Sigmoid colon (tissue), 6 donors: ENCODE measurements at regions not wholly inside any gene's neighbourhood (a gene's known extent, or its start where the extent isn't known, plus 50 kb on each side); places are given as distances from the start of the nearest gene placed in this dataset.

Experiments
- DNase-seq: peaks from one replicate; pipeline ENCODE4 v3.0.0-alpha.2; 2019
- H3K27ac ChIP-seq, 4 donors: fragments of 200-600 bp; sonication (generic); one replicate each; pipeline ENCODE4 v1.5.1; 2016 to 2019; ENCODE audit warnings: mild to moderate bottlenecking in 1 of 4
- H3K27me3 ChIP-seq, 3 donors: fragments of 200-600 bp; sonication (generic); one replicate each; pipeline ENCODE4 v1.5.1; 2019; ENCODE audit warnings: mild to moderate bottlenecking in 1 of 3
- H3K36me3 ChIP-seq, 4 donors: fragments of 200-600 bp; sonication (generic); one replicate each; pipeline ENCODE4 v1.5.1; 2016 to 2019
- H3K4me1 ChIP-seq, 4 donors: fragments of 200-600 bp; sonication (generic); one replicate each; pipeline ENCODE4 v1.5.1; 2017 to 2019
- H3K4me3 ChIP-seq, 4 donors: fragments of 200-600 bp; sonication (generic); one replicate each; pipeline ENCODE4 v1.5.1; 2017 to 2019; ENCODE audit warnings: mild to moderate bottlenecking in 2 of 4, moderate library complexity in 1 of 4
- H3K9me3 ChIP-seq, 4 donors: fragments of 200-600 bp in 3 of 4; sonication (generic) in 3 of 4; one replicate each; pipeline versions ENCODE4 v1.5.1 to v1.6.1; 2013 to 2019
- EP300 ChIP-seq, 4 donors: sonication (generic); formaldehyde crosslinking; IDR thresholded peaks; one replicate each; pipeline ENCODE4 v1.6.1; 2017; ENCODE audit warnings: antibody characterized with exemption in 4 of 4
- POLR2A ChIP-seq, 2 donors: fragments of 450-650 bp; IDR thresholded peaks; one replicate each; pipeline ENCODE4 v1.6.1; 2016; ENCODE audit warnings: antibody characterized with exemption in 2 of 2, mild to moderate bottlenecking in 2 of 2, moderate library complexity in 2 of 2
- POLR2AphosphoS5 ChIP-seq, 4 donors: sonication (generic); formaldehyde crosslinking; IDR thresholded peaks; one replicate each; pipeline ENCODE4 v1.6.1; 2017; ENCODE audit warnings: antibody characterized with exemption in 4 of 4
- WGBS, 2 donors: extraction: QIAGEN DNeasy Blood & Tissue Kit; methylation state at CpG; one replicate each; pipeline ENCODE4 v1.1.7; 2013; 5-methylcytosine and 5-hydroxymethylcytosine counted together
- intact Hi-C: fragments of 100-400 bp; cut with DNase I; formaldehyde crosslinking; loops from one replicate; pipeline ENCODE4 v1.15.1; 2023
- TF ChIP-seq, protein P1 (sequence below), 4 experiments: fragments of 450-650 bp in 3 of 4; fragments of 200-600 bp in 1 of 4; IDR thresholded peaks; one replicate each; pipeline ENCODE4 v1.5.1; 2016 to 2019; ENCODE audit warnings: antibody characterized with exemption in 4 of 4, mild to moderate bottlenecking in 3 of 4, moderate library complexity in 2 of 4
- donor health status: healthy with polysubstance abuse.
- donor health status: healthy.

GRCh38 chr11:29023761-29024160, 915.6 kb downstream of the METTL15 start:
- no peak overlapping the region for H3K27ac ChIP-seq
- H3K9me3 ChIP-seq = peaks cover 0 to 3% (median 0%) of the 10 kb centered on the region in 4 donors
- H3K4me1 ChIP-seq = peaks cover 0 to 6% (median 2%) of the 10 kb centered on the region in 4 donors
- H3K36me3 ChIP-seq = no peaks in the 10 kb centered on the region
- no peak overlapping the region for H3K4me3 ChIP-seq
- intact Hi-C loops = no loop called here
- 57 to 65% methylated on average over 1 of the region's 1 CpG for WGBS, 2 donors
- TF ChIP-seq, protein P1, sequence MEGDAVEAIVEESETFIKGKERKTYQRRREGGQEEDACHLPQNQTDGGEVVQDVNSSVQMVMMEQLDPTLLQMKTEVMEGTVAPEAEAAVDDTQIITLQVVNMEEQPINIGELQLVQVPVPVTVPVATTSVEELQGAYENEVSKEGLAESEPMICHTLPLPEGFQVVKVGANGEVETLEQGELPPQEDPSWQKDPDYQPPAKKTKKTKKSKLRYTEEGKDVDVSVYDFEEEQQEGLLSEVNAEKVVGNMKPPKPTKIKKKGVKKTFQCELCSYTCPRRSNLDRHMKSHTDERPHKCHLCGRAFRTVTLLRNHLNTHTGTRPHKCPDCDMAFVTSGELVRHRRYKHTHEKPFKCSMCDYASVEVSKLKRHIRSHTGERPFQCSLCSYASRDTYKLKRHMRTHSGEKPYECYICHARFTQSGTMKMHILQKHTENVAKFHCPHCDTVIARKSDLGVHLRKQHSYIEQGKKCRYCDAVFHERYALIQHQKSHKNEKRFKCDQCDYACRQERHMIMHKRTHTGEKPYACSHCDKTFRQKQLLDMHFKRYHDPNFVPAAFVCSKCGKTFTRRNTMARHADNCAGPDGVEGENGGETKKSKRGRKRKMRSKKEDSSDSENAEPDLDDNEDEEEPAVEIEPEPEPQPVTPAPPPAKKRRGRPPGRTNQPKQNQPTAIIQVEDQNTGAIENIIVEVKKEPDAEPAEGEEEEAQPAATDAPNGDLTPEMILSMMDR (IDR thresholded peaks at IDR 0.05) = no peak
- DNase-seq = no peak
- H3K27me3 ChIP-seq = no peaks in the 10 kb centered on the region

DNA sequence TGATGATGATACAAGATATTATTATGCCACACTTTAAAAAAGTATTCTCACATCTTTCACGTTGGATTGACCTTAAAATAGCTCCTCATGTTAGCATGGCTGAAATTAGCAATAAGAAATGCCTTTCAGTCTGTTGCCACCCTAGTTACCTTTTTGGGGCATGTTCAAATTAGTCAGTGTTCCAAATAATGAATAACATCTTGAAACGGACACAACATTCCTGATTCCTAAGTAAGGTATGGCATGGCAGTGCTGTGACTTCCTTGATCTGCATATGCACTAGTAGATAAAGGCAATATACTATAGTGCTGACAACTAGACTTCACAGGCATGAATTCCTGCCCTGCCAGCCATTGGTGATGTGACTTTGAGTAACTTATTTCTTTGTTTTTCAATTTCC, 914.5 kb downstream of the METTL15 start:
- Histone ChIP-seq H3K36me3 (no peaks in the 10 kb centered on the region), H3K9me3 (no peaks in the 10 kb centered on the region), H3K27me3 (no peaks in the 10 kb centered on the region), H3K4me3 (no peak overlapping the region), H3K4me1 (peaks cover 0 to 8% (median 3%) of the 10 kb centered on the region in 4 donors), H3K27ac (no peak overlapping the region)
- WGBS, 2 donors = 47 to 55% methylated on average over 2 of the region's 2 CpGs
- TF ChIP-seq EP300 (IDR thresholded peaks at IDR 0.05) (no peak), POLR2AphosphoS5 (IDR thresholded peaks at IDR 0.05) (no peak), POLR2A (IDR thresholded peaks at IDR 0.05) (no peak)
- TF ChIP-seq, protein P1 (IDR thresholded peaks at IDR 0.05) = no peak
- no peak for DNase-seq
- intact Hi-C loops = no loop called here

DNA sequence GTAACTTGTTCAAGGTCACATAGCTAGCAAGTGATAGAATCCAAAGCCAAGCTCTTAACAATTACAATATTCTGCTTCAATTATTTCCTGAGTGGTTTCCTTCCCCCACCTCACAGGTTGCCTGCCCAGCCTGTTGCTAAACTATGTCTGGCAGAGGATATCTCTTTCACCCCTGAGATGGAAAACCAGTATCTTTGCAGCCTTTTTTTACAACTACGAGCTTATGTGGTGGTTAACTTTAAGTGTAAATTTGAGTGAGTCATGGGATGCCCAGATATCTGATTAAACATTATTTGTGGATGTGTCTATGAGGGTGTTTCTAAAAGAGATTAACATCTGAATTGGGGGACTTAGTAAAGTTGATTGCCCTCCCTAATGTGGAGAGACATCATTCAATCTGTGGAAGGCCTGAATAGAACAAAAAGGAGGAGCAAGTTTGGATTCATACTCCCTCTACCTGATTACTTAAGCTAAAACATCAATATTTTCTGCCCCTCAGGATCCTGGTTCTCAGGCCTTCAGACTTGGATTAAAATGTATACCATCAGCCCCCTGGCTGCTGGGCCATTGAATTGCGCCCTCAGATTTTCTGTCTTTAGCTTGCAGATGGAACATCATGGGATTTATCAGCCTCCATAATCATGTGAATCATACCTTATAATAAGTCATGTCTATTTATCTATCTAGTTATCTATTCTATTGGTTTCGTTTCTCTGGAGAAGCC, 911.9 kb downstream of the METTL15 start:
- no peaks in the 10 kb centered on the region for H3K27me3 ChIP-seq
- WGBS, 2 donors = 62 to 74% methylated on average over 3 of the region's 3 CpGs
- no peak for DNase-seq
- no peak overlapping the region for H3K27ac ChIP-seq
- no peak overlapping the region for H3K4me3 ChIP-seq
- intact Hi-C loops = no loop called here
- TF ChIP-seq, protein P1 (IDR thresholded peaks at IDR 0.05) = no peak
- no peak for TF ChIP-seq EP300 (IDR thresholded peaks at IDR 0.05)
- no peak for TF ChIP-seq POLR2A (IDR thresholded peaks at IDR 0.05)
- TF ChIP-seq POLR2AphosphoS5 (IDR thresholded peaks at IDR 0.05) = no peak
- H3K4me1 ChIP-seq = peaks cover 0 to 8% (median 3%) of the 10 kb centered on the region in 4 donors
- no peaks in the 10 kb centered on the region for H3K36me3 ChIP-seq
- no peaks in the 10 kb centered on the region for H3K9me3 ChIP-seq

GRCh38 chr11:29018631-29019030, 910.4 kb downstream of the METTL15 start:
- WGBS, 2 donors = 16 to 47% methylated on average over 2 of the region's 2 CpGs
- Histone ChIP-seq H3K27me3 (no peaks in the 10 kb centered on the region), H3K27ac (no peak overlapping the region), H3K9me3 (no peaks in the 10 kb centered on the region), H3K36me3 (no peaks in the 10 kb centered on the region), H3K4me3 (no peak overlapping the region), H3K4me1 (peaks cover 0 to 8% (median 3%) of the 10 kb centered on the region in 4 donors)
- intact Hi-C loops = no loop called here
- TF ChIP-seq, protein P1 (IDR thresholded peaks at IDR 0.05) = no peak
- TF ChIP-seq EP300 (IDR thresholded peaks at IDR 0.05) (no peak), POLR2A (IDR thresholded peaks at IDR 0.05) (no peak), POLR2AphosphoS5 (IDR thresholded peaks at IDR 0.05) (no peak)
- DNase-seq = no peak

DNA sequence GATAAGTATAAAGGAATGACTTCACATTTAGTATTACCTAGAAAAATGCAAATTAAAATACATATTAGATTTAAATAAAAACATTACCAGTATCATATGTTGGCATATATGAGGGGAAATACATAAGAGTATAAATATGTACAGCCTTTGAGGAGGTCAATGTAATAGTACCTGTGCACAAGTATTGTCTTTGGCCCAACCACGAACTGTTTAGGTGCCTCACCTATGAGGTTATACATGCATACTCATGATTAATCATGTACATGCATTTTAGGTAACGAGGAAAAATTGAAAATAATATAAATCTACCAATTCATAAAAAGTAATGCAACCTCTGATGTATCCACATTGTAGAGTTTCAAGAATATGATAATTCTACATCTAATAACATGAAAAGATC, 909.8 kb downstream of the METTL15 start:
- intact Hi-C loops = no loop called here
- H3K27me3 ChIP-seq = no peaks in the 10 kb centered on the region
- 80 to 84% methylated on average over 2 of the region's 2 CpGs for WGBS, 2 donors
- no peaks in the 10 kb centered on the region for H3K36me3 ChIP-seq
- no peak overlapping the region for H3K27ac ChIP-seq
- no peak for DNase-seq
- H3K4me1 ChIP-seq = peaks cover 0 to 8% (median 3%) of the 10 kb centered on the region in 4 donors
- no peaks in the 10 kb centered on the region for H3K9me3 ChIP-seq
- TF ChIP-seq, protein P1 (IDR thresholded peaks at IDR 0.05) = no peak
- TF ChIP-seq POLR2A (IDR thresholded peaks at IDR 0.05) (no peak), POLR2AphosphoS5 (IDR thresholded peaks at IDR 0.05) (no peak), EP300 (IDR thresholded peaks at IDR 0.05) (no peak)
- H3K4me3 ChIP-seq = no peak overlapping the region
